Activated CD4-positive, alpha-beta memory T cell treated with anti-CD3 and anti-CD28 coated beads, Interleukin-2, amount 10 ng/mL, durations not matched to agents 7 days and 5 days (primary cell): ENCODE measurements at regions not wholly inside any gene's neighbourhood (a gene's known extent, or its start where the extent isn't known, plus 50 kb on each side); places are given as distances from the start of the nearest gene placed in this dataset.
"Not testable (repeated sequence)": the region's sequence is repeated elsewhere in the genome, so short reads cannot be mapped to it uniquely, and the experiment has no call there.

Experiments
- CTCF ChIA-PET: fragments of 350-600 bp; sonication (Branson Sonifier 250); formaldehyde crosslinking; loops from one replicate; lab custom pipeline; 2021; ENCODE audit warnings: antibody characterized with exemption, inconsistent platforms; lab: Charles Lee
- POLR2A ChIA-PET: fragments of 350-600 bp; sonication (Branson Sonifier 250); formaldehyde crosslinking; loops from one replicate; lab custom pipeline; 2021; ENCODE audit warnings: antibody characterized with exemption; lab: Charles Lee
- DNase-seq: peaks from one replicate; pipeline ENCODE4 v3.0.0-alpha.2; 2020
- H3K27ac Mint-ChIP-seq: one replicate; pipeline ENCODE4 v1.8.0; 2021; ENCODE audit warnings: mild to moderate bottlenecking, mixed read lengths
- H3K27me3 Mint-ChIP-seq: one replicate; pipeline ENCODE4 v1.8.0; 2021; ENCODE audit warnings: mixed read lengths
- H3K36me3 Mint-ChIP-seq: one replicate; pipeline ENCODE4 v1.8.0; 2021; ENCODE audit warnings: low read depth, mixed read lengths
- H3K4me1 Mint-ChIP-seq: one replicate; pipeline ENCODE4 v1.8.0; 2021; ENCODE audit warnings: mixed read lengths
- H3K4me3 Mint-ChIP-seq: one replicate; pipeline ENCODE4 v1.8.0; 2021; ENCODE audit warnings: mild to moderate bottlenecking, mixed read lengths
- H3K9me3 Mint-ChIP-seq: one replicate; pipeline ENCODE4 v1.8.0; 2021; ENCODE audit warnings: mixed read lengths

DNA sequence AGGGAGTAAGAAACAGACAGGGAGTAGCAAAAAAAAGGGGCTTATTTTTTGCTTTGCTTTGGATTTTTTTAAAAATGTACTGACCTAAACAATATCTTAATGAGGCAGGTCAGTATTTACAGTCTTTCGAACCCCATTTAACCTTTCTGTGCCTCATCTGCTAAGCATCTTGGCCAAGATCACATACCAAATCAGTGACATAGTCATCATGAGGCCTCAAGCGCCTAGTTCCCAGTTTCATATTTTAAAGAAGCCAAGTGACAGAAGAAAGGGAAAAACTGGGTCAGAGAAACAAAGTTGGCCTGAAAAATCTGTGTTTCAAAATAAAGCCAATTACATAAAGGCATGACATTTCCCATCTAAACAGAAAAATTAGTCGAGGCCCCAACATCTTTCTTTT lies 94.6 kb upstream of the WDR44 start:
- POLR2A ChIA-PET, result no interaction called here
- H3K27me3 Mint-ChIP-seq, result peaks cover 2% of the 10 kb centered on the region

DNA sequence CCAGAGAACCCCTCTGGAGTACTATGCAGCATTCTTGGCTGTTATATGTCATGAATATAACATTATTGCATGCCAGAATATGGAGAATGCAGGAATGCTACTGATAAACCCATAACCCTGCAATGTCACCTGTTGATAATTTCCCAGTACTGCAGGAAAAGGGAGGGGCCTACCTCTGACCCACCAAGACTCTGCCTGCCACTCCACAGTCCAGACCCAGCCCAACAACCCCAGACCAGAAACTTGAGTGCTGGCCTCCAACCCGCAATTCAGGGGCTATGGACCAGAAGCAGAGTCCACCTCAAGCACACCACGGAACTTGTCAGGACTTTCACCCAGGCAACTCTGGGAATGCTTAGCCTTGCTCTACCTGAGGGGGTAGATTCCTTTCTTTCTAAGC lies 92.9 kb upstream of the WDR44 start:
- no peak overlapping the region for H3K27ac Mint-ChIP-seq
- no peaks in the 10 kb centered on the region for H3K9me3 Mint-ChIP-seq
- no peak overlapping the region for H3K4me3 Mint-ChIP-seq
- no peak for DNase-seq
- H3K4me1 Mint-ChIP-seq, result no peaks in the 10 kb centered on the region
- no peaks in the 10 kb centered on the region for H3K36me3 Mint-ChIP-seq
- ChIA-PET CTCF (no interaction called here), POLR2A (no interaction called here)
- H3K27me3 Mint-ChIP-seq, result peaks cover 5% of the 10 kb centered on the region

More for the DNA sequence above, 94.6 kb upstream of the WDR44 start:
- Mint-ChIP-seq H3K36me3 (no peaks in the 10 kb centered on the region), H3K4me1 (no peaks in the 10 kb centered on the region), H3K27ac (no peak overlapping the region), H3K4me3 (no peak overlapping the region), H3K9me3 (no peaks in the 10 kb centered on the region)
- CTCF ChIA-PET, result no interaction called here
- DNase-seq, result no peak

DNA sequence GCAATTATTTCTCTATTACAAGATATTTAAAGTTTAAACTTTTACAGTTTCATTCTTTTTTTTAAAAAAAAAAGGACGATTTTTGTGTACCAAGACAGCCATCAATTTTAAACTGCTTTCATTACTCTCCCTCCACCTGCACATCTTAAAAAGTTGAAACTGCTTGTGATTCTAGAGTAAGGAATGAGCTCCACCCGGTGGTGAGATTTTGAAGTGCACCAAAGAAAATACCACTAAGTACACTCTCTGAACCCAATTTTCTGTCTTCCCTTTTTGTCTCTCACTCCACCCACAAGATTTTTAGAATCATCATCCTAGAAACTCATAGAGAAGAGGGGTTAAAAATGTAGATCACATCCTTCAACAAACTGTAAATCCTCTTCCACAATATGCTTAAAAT lies 91.3 kb upstream of the WDR44 start:
- ChIA-PET POLR2A (no interaction called here), CTCF (interaction anchor here (0.7 kb wide), 1 partner anchor 42 kb away, joined by 3 read pairs; no protein-coding TSS in a partner anchor)
- Mint-ChIP-seq H3K4me1 (no peaks in the 10 kb centered on the region), H3K9me3 (no peaks in the 10 kb centered on the region), H3K36me3 (no peaks in the 10 kb centered on the region), H3K27me3 (peaks cover 5% of the 10 kb centered on the region), H3K4me3 (no peak overlapping the region), H3K27ac (no peak overlapping the region)
- DNase-seq, result peak; percentile 30

DNA sequence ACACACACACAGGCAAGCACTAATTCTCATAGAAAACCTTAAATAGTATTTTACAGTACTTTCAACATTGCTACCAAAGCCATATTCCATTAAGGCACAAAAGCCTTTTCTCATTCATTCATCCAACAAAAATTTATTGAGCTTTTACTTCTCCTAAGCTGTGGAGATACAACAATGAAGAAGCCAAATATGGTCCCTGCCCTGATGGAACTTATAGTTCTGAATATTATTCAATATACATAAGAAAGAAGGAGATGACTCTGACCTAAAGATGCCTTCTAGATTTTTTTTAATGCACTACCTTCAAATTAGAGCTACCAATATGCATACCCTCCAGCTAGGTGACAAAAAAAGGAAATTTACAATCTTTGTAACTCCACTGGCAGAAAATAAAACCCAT lies 90.0 kb upstream of the WDR44 start:
- CTCF ChIA-PET, result interaction anchor here (0.9 to 1.1 kb wide), 2 partner anchors 17 to 37 kb away, joined by 3 read pairs; no protein-coding TSS in a partner anchor
- POLR2A ChIA-PET, result no interaction called here
- no peak overlapping the region for H3K4me3 Mint-ChIP-seq
- H3K4me1 Mint-ChIP-seq, result no peaks in the 10 kb centered on the region
- no peaks in the 10 kb centered on the region for H3K9me3 Mint-ChIP-seq
- no peak for DNase-seq
- no peaks in the 10 kb centered on the region for H3K36me3 Mint-ChIP-seq
- no peak overlapping the region for H3K27ac Mint-ChIP-seq
- H3K27me3 Mint-ChIP-seq, result peaks cover 5% of the 10 kb centered on the region

DNA sequence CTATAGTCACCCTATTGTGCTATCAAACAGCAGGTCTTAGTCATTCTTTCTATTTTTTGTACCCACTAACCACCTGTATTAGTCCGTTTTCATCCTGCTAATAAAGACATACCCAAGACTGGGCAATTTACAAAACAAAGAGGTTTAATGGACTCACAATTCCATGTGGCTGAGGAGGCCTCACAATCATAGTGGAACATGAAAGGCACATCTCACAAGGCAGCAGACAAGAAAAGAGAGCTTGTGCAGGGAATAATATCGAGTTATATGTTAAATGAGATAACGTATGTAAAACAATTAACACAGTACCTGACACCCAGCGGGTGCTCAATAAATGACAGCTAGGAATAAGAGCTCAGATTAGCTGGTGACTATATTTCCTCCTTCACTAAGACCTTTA lies 88.1 kb upstream of the WDR44 start:
- Mint-ChIP-seq H3K36me3 (no peaks in the 10 kb centered on the region), H3K4me3 (no peak overlapping the region), H3K27me3 (peaks cover 5% of the 10 kb centered on the region), H3K27ac (no peak overlapping the region), H3K9me3 (no peaks in the 10 kb centered on the region), H3K4me1 (no peaks in the 10 kb centered on the region)
- no peak for DNase-seq
- ChIA-PET POLR2A (no interaction called here), CTCF (no interaction called here)

DNA sequence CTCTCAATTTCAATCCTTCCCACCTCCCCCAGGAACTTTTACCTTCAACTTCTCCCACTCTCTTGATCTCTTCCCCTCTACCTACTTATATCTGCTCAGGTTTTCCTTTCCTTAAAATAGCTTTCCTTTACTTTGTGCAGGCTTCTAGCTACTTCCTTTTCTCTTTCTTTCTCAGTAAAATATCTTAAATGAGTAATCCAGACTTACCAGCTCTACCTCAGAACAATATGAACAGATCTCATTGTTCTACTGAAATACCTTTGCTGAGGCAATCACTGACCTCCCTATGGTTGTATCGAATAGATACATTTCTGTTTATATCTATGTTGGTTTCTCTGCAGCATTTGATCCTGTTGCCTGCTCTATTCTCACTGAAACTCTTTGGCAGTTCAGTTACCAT lies 86.7 kb upstream of the WDR44 start:
- H3K27me3 Mint-ChIP-seq, result peaks cover 5% of the 10 kb centered on the region
- no peak for DNase-seq
- ChIA-PET CTCF (no interaction called here), POLR2A (no interaction called here)
- no peaks in the 10 kb centered on the region for H3K4me1 Mint-ChIP-seq
- H3K36me3 Mint-ChIP-seq, result no peaks in the 10 kb centered on the region
- H3K27ac Mint-ChIP-seq, result no peak overlapping the region
- no peak overlapping the region for H3K4me3 Mint-ChIP-seq
- H3K9me3 Mint-ChIP-seq, result no peaks in the 10 kb centered on the region

DNA sequence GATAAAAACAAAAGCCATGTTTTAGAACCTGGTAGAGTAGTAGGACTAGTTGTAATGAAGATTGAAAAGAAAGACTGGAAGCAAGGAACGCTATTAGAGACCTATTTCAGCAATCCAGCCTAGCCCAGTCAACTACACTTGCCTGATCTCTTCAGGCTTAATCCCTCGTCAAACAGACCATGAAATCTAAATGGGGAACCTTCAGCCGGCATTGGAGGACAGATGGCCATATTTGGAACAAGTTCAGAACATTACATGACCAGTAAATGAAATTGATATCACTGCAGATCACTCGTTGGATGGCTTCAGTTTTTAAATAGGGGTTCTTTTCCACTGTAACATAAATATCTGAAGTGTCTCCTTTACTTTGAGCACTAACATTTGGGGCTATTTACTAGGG lies 84.8 kb upstream of the WDR44 start:
- no peaks in the 10 kb centered on the region for H3K4me1 Mint-ChIP-seq
- peaks cover 3% of the 10 kb centered on the region for H3K27me3 Mint-ChIP-seq
- no peaks in the 10 kb centered on the region for H3K36me3 Mint-ChIP-seq
- POLR2A ChIA-PET, result no interaction called here
- no peak overlapping the region for H3K4me3 Mint-ChIP-seq
- no peak for DNase-seq
- no peak overlapping the region for H3K27ac Mint-ChIP-seq
- CTCF ChIA-PET, result no interaction called here
- H3K9me3 Mint-ChIP-seq, result no peaks in the 10 kb centered on the region

DNA sequence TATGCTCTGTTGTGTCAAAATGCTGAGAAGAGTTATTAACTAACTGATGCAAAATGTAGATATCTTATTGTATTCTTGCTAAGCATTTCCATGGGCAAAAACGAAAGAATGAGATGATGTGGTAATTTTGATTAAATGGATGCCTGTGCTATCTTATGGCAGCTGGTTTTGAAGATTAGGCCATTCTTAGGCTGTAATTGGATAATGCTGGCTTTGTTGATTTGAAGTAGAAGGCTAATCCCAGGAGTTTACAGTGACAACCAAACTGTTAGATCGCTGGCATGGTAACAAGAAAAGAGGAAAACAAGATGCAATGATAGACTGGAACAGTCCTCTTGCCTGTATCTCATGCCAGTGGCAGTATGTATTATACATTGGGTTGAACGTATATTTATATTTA lies 74.1 kb upstream of the WDR44 start:
- no peaks in the 10 kb centered on the region for H3K27me3 Mint-ChIP-seq
- H3K9me3 Mint-ChIP-seq, result no peaks in the 10 kb centered on the region
- ChIA-PET POLR2A (no interaction called here), CTCF (no interaction called here)
- H3K36me3 Mint-ChIP-seq, result no peaks in the 10 kb centered on the region
- no peak overlapping the region for H3K4me3 Mint-ChIP-seq
- H3K4me1 Mint-ChIP-seq, result no peaks in the 10 kb centered on the region
- DNase-seq, result no peak
- H3K27ac Mint-ChIP-seq, result no peak overlapping the region

DNA sequence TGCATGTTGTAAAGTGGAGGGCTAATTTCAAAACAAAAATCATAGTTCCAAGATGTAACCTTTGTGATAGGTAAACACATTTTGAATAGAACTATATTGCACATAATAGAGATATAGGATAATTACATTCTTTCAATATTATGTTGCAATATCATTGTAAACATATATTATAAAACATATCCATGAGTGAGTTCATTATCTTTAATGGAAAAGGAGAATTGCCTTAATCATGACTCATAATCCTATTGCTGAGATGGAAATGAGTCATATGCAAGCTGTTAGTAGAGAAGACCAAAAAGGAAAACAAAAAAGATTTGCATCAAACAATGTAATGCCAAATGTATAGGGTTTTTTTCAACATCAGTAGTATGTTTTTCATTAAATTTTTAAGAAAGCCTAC lies 73.7 kb upstream of the WDR44 start:
- no peaks in the 10 kb centered on the region for H3K9me3 Mint-ChIP-seq
- no peak overlapping the region for H3K27ac Mint-ChIP-seq
- no peaks in the 10 kb centered on the region for H3K36me3 Mint-ChIP-seq
- DNase-seq, result no peak
- no peak overlapping the region for H3K4me3 Mint-ChIP-seq
- ChIA-PET POLR2A (no interaction called here), CTCF (interaction anchor here (0.9 kb wide), 1 partner anchor 16 kb away, joined by 3 read pairs; no protein-coding TSS in a partner anchor)
- H3K27me3 Mint-ChIP-seq, result no peaks in the 10 kb centered on the region
- H3K4me1 Mint-ChIP-seq, result no peaks in the 10 kb centered on the region

DNA sequence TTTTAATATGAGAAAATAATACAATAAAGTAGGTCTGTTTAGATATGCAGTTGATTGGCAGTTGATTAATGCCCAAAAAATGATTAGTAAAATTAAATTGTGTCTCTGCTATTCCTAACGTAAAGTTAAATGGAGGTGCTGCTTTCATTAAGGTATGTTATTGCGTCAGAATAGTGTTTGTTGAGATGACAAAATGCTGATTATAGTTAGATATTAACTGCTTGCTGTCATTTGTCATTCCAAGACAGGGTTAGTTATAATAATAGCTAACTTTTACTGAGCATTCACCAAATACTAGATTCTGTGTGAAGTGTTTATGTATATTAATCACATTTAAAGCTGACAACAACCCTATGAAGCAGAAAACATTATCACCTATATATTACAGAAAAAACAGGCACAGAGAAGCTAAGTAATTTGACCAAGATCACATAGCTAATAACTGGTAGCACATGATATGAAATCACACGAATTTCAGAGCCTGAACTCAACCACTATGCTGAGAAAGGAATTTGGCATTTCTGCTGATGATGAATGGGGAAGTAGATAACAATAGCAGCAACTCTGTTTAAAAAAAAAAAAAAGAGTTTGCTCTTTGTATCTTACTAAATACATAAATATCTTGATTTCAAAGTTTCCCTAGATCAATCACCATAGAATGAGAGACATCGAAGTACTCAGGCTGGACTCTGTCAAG lies 59.7 kb upstream of the WDR44 start:
- POLR2A ChIA-PET, result no interaction called here
- Mint-ChIP-seq H3K27me3 (no peaks in the 10 kb centered on the region), H3K4me1 (no peaks in the 10 kb centered on the region), H3K9me3 (no peaks in the 10 kb centered on the region), H3K36me3 (no peaks in the 10 kb centered on the region), H3K4me3 (no peak overlapping the region), H3K27ac (no peak overlapping the region)
- no peak for DNase-seq
- CTCF ChIA-PET, result no interaction called here

DNA sequence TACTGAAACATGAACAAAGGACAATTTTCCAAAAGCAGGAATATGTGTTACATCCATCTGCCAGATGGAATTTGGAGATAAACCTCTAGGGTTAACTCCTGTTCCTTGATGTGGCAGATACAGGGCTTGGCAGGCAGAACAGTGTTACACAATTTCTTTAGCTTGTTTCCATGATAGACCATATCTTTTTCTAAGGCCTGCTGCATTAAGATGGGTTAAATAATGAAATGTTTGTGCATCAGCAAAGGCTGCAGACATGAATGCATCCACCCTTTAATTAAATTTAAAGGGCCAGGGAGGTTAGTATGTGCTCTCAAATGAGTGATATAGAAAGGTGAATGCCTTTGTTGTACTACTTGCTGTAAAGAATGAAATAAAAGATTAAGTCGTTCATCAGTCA lies 50.1 kb upstream of the WDR44 start:
- H3K27me3 Mint-ChIP-seq, H3K36me3 Mint-ChIP-seq, H3K4me3 Mint-ChIP-seq, DNase-seq, H3K4me1 Mint-ChIP-seq, H3K27ac Mint-ChIP-seq, CTCF ChIA-PET, POLR2A ChIA-PET, H3K9me3 Mint-ChIP-seq: not testable (repeated sequence)
